IMR-90 (cell line): ENCODE measurements at regions not wholly inside any gene's neighbourhood (a gene's known extent, or its start where the extent isn't known, plus 50 kb on each side); places are given as distances from the start of the nearest gene placed in this dataset.

Experiments used
- ATAC-seq: fragments of 200-7000 bp; cut with Tn5 transposase; 2 replicates; pipeline ENCODE4 v1.9.1; 2020; ENCODE audit warnings: low read depth, mild to moderate bottlenecking, moderate library complexity
- BruUV-seq: library from RNA; stranded (reverse); fragments of 400-500 nt; replicated peaks from 2 replicates; lab custom pipeline; 2021; lab: Mats Ljungman, UMichigan
- CTCF ChIA-PET: fragments of 300-600 bp; formaldehyde crosslinking; extraction: SDS; loops from one replicate; lab custom pipeline; 2021; ENCODE audit warnings: antibody characterized with exemption; lab: Yijun Ruan, JAX
- POLR2A ChIA-PET: fragments of 300-600 bp; sonication (Branson Sonifier 250); formaldehyde crosslinking; loops from one replicate; lab custom pipeline; 2022; ENCODE audit warnings: antibody characterized with exemption; ENCODE audit not compliant: unreplicated experiment; lab: Charles Lee
- DNase-seq: peaks from one replicate; pipeline ENCODE4 v3.0.0; 2013
- H2AFZ ChIP-seq: replicated peaks from 2 replicates; pipeline ENCODE3; 2013; ENCODE audit warnings: low read length, mild to moderate bottlenecking; ENCODE audit not compliant: poor library complexity
- H2AK5ac ChIP-seq: 2 replicates; pipeline ENCODE4 v1.6.1; 2013; ENCODE audit warnings: low read depth, low read length, inconsistent platforms
- H2AK9ac ChIP-seq: replicated peaks from 2 replicates; pipeline ENCODE3; 2013; ENCODE audit warnings: mild to moderate bottlenecking, low read depth, low read length, moderate library complexity; ENCODE audit not compliant: poor library complexity
- H2BK120ac ChIP-seq: 2 replicates; pipeline ENCODE4 v1.6.1; 2013; ENCODE audit warnings: low read depth, low read length, inconsistent platforms
- H2BK15ac ChIP-seq: 3 replicates; pipeline ENCODE4 v1.6.1; 2013; ENCODE audit warnings: low read depth, low read length, inconsistent platforms
- H2BK20ac ChIP-seq: 2 replicates; pipeline ENCODE4 v1.6.1; 2013; ENCODE audit warnings: low read depth, mild to moderate bottlenecking, inconsistent platforms, low read length, moderate library complexity
- H2BK5ac ChIP-seq: 2 replicates; pipeline ENCODE4 v1.6.1; 2013; ENCODE audit warnings: mild to moderate bottlenecking, low read depth, low read length, inconsistent platforms; ENCODE audit not compliant: poor library complexity, severe bottlenecking
- H3K14ac ChIP-seq: replicated peaks from 2 replicates; pipeline ENCODE4 v1.6.1; 2013; ENCODE audit warnings: low read depth, low read length, inconsistent platforms
- H3K18ac ChIP-seq: 2 replicates; pipeline ENCODE4 v1.6.1; 2013; ENCODE audit warnings: low read depth, low read length, control low read depth
- H3K23ac ChIP-seq: 2 replicates; pipeline ENCODE4 v1.6.1; 2013; ENCODE audit warnings: low read depth, low read length, inconsistent platforms
- H3K27ac ChIP-seq: 2 replicates; pipeline ENCODE4 v1.5.1; 2013; ENCODE audit warnings: mild to moderate bottlenecking, control low read depth, low read length; ENCODE audit not compliant: insufficient read depth
- H3K27me3 ChIP-seq: 2 replicates; pipeline ENCODE4 v1.6.1; 2013; ENCODE audit warnings: low read length; ENCODE audit not compliant: control insufficient read depth, insufficient read depth
- H3K36me3 ChIP-seq: 2 replicates; pipeline ENCODE4 v1.6.1; 2013; ENCODE audit warnings: low read length, mixed read lengths; ENCODE audit not compliant: control insufficient read depth, insufficient read depth
- H3K4ac ChIP-seq: 2 replicates; pipeline ENCODE4 v1.6.1; 2013; ENCODE audit warnings: low read depth, low read length, inconsistent platforms
- H3K4me1 ChIP-seq: 2 replicates; pipeline ENCODE4 v1.6.1; 2013; ENCODE audit warnings: low read length, mixed read lengths; ENCODE audit not compliant: control insufficient read depth, insufficient read depth
- H3K4me2 ChIP-seq: 2 replicates; pipeline ENCODE4 v1.6.1; 2013; ENCODE audit warnings: low read depth, mild to moderate bottlenecking, control low read depth, low read length, moderate library complexity
- H3K4me3 ChIP-seq: 2 replicates; pipeline ENCODE4 v1.5.1; 2013; ENCODE audit warnings: low read depth, mild to moderate bottlenecking, control low read depth, low read length, moderate library complexity; ENCODE audit not compliant: insufficient read depth
- H3K56ac ChIP-seq: 2 replicates; pipeline ENCODE4 v1.6.1; 2013; ENCODE audit warnings: low read length, inconsistent platforms; ENCODE audit not compliant: insufficient read depth; ENCODE audit errors: extremely low read depth
- H3K79me1 ChIP-seq, 2 experiments: 2 replicates each; pipeline ENCODE4 v1.6.1; 2013; ENCODE audit warnings: low read length in 2 of 2, inconsistent platforms in 1 of 2, low read depth in 1 of 2
- H3K9ac ChIP-seq: 2 replicates; pipeline ENCODE4 v1.6.1; 2013; ENCODE audit warnings: low read depth, low read length, control low read depth
- H3K9me1 ChIP-seq: 2 replicates; pipeline ENCODE4 v1.6.1; 2013; ENCODE audit warnings: low read length, inconsistent platforms; ENCODE audit not compliant: insufficient read depth
- H3K9me3 ChIP-seq: 2 replicates; pipeline ENCODE4 v1.6.1; 2013; ENCODE audit warnings: low read length; ENCODE audit not compliant: control insufficient read depth, insufficient read depth
- H4K20me1 ChIP-seq: 2 replicates; pipeline ENCODE4 v1.6.1; 2013; ENCODE audit warnings: low read length, inconsistent platforms; ENCODE audit not compliant: insufficient read depth
- H4K5ac ChIP-seq: 2 replicates; pipeline ENCODE4 v1.6.1; 2013; ENCODE audit warnings: mild to moderate bottlenecking, low read depth, low read length, control low read depth
- H4K8ac ChIP-seq, 2 experiments: 2 replicates each; pipeline ENCODE4 v1.6.1; 2013; ENCODE audit warnings: low read depth in 2 of 2, low read length in 2 of 2, control low read depth in 1 of 2, inconsistent platforms in 1 of 2
- H4K91ac ChIP-seq: 2 replicates; pipeline ENCODE4 v1.6.1; 2013; ENCODE audit warnings: low read depth, low read length, inconsistent platforms; ENCODE audit not compliant: insufficient read depth
- BHLHE40 ChIP-seq: fragments of 150-350 bp; IDR thresholded peaks from 2 replicates; pipeline ENCODE4 v1.6.1; 2016; ENCODE audit warnings: mild to moderate bottlenecking, low read depth, low read length
- CEBPB ChIP-seq: IDR thresholded peaks from 2 replicates; pipeline ENCODE4 v1.6.1; 2012; ENCODE audit warnings: low read depth, low read length, improper control_type of control experiment
- CHD1 ChIP-seq: IDR thresholded peaks from 2 replicates; pipeline ENCODE4 v1.6.1; 2012; ENCODE audit warnings: low read depth, low read length, improper control_type of control experiment
- CTCF ChIP-seq: conservative IDR thresholded peaks from 2 replicates; pipeline ENCODE4 v1.5.1; 2012; ENCODE audit warnings: mild to moderate bottlenecking, low read depth, low read length, improper control_type of control experiment
- ELK1 ChIP-seq: fragments of 150-350 bp; IDR thresholded peaks from 2 replicates; pipeline ENCODE4 v1.6.1; 2016; ENCODE audit warnings: low read depth, mild to moderate bottlenecking, low read length, moderate library complexity, borderline replicate concordance
- FOS ChIP-seq: fragments of 150-350 bp; IDR thresholded peaks from 2 replicates; pipeline ENCODE4 v1.6.1; 2016; ENCODE audit warnings: low read depth, low read length
- MAFK ChIP-seq: IDR thresholded peaks from 2 replicates; pipeline ENCODE4 v1.6.1; 2012; ENCODE audit warnings: low read depth, low read length, improper control_type of control experiment
- MAZ ChIP-seq: IDR thresholded peaks from 2 replicates; pipeline ENCODE4 v1.6.1; 2012; ENCODE audit warnings: low read depth, mild to moderate bottlenecking, low read length, improper control_type of control experiment, moderate library complexity, borderline replicate concordance
- MXI1 ChIP-seq: IDR thresholded peaks from 2 replicates; pipeline ENCODE4 v1.6.1; 2012; ENCODE audit warnings: low read depth, mild to moderate bottlenecking, low read length, moderate library complexity, borderline replicate concordance
- NFE2L2 ChIP-seq: fragments of 150-350 bp; IDR thresholded peaks from 2 replicates; pipeline ENCODE4 v1.6.1; 2016; ENCODE audit warnings: low read depth, mild to moderate bottlenecking, low read length
- POLR2A ChIP-seq: IDR thresholded peaks from 2 replicates; pipeline ENCODE4 v1.6.1; 2012; ENCODE audit warnings: mild to moderate bottlenecking, low read depth, low read length
- RAD21 ChIP-seq: IDR thresholded peaks from 2 replicates; pipeline ENCODE4 v1.6.1; 2012; ENCODE audit warnings: low read length, improper control_type of control experiment
- RCOR1 ChIP-seq: IDR thresholded peaks from 2 replicates; pipeline ENCODE4 v1.6.1; 2012; ENCODE audit warnings: mild to moderate bottlenecking, low read length, improper control_type of control experiment; ENCODE audit not compliant: insufficient replicate concordance
- RFX5 ChIP-seq: IDR thresholded peaks from 2 replicates; pipeline ENCODE4 v1.8.0; 2012; ENCODE audit warnings: low read depth, mild to moderate bottlenecking, low read length, moderate library complexity
- SMC3 ChIP-seq: fragments of 150-350 bp; IDR thresholded peaks from 2 replicates; pipeline ENCODE4 v1.6.1; 2016; ENCODE audit warnings: low read depth, mild to moderate bottlenecking, antibody characterized with exemption, low read length, moderate library complexity
- USF2 ChIP-seq: fragments of 150-350 bp; IDR thresholded peaks from 2 replicates; pipeline ENCODE4 v1.6.1; 2017; ENCODE audit warnings: mild to moderate bottlenecking, antibody characterized with exemption, low read length, low read depth
- WGBS, 2 experiments: methylation state at CpG; one replicate each; pipeline versions ENCODE4 v1.1.5 to v1.1.7; 2013; ENCODE audit warnings: missing lambda C conversion rate in 2 of 2; ENCODE audit not compliant: insufficient read length in 1 of 2; ENCODE audit errors: extremely low coverage in 2 of 2; 5-methylcytosine and 5-hydroxymethylcytosine counted together
- dilution Hi-C: fragments of 300-500 bp; cut with HindIII; formaldehyde crosslinking; loops from one replicate; pipeline ENCODE4 v1.14.3; 2018; ENCODE audit warnings: low sequenced_read_pairs; ENCODE audit not compliant: unreplicated experiment
- in situ Hi-C: fragments of 300-500 bp; cut with MboI; formaldehyde crosslinking; loops from 3 replicates; pipeline ENCODE4 v1.14.3; 2019; ENCODE audit warnings: low sequenced_read_pairs, inconsistent platforms, mixed read lengths
- intact Hi-C: fragments of 100-400 bp; cut with micrococcal nuclease; formaldehyde crosslinking; loops from 2 replicates; pipeline ENCODE4 v1.10.0; 2022

- Histone ChIP-seq H4K5ac (no peak overlapping the region), H2BK120ac (no peak overlapping the region), H3K4ac (no peak overlapping the region), H3K18ac (no peak overlapping the region), H3K4me3 (no peak overlapping the region), H3K4me2 (no peak overlapping the region), H3K27me3 (no peaks in the 10 kb centered on the region), H2AK5ac (no peak overlapping the region), H4K20me1 (no peaks in the 10 kb centered on the region), H3K56ac (no peak overlapping the region), H2BK5ac (no peak overlapping the region), H3K9ac (no peak overlapping the region), H3K9me3 (no peaks in the 10 kb centered on the region; the same call in 1 of the 2 replicates), H3K14ac (no peak overlapping the region), H2AK9ac (no peak overlapping the region), H3K4me1 (no peaks in the 10 kb centered on the region), H3K79me1 (no peaks in the 10 kb centered on the region), H2AFZ (no peak overlapping the region), H3K23ac (no peak overlapping the region), H3K9me1 (no peaks in the 10 kb centered on the region), H4K91ac (no peak overlapping the region), H2BK20ac (no peak overlapping the region), H2BK15ac (no peak overlapping the region), H4K8ac (no peak overlapping the region), H3K36me3 (no peaks in the 10 kb centered on the region), H3K27ac (no peak overlapping the region)
- CTCF ChIA-PET, result no interaction called here
- TF ChIP-seq RFX5, result no peak
- no peak for TF ChIP-seq NFE2L2
- TF ChIP-seq MXI1, result no peak
- no peak for TF ChIP-seq ELK1
- no peak for TF ChIP-seq RAD21
- TF ChIP-seq RCOR1, result no peak
- no peak for TF ChIP-seq MAFK
- TF ChIP-seq FOS, result no peak
- TF ChIP-seq CEBPB, result no peak
- TF ChIP-seq MAZ, result no peak
- TF ChIP-seq POLR2A, result no peak
- TF ChIP-seq USF2, result no peak
- no peak for TF ChIP-seq BHLHE40
- no peak for TF ChIP-seq SMC3
- TF ChIP-seq CTCF, result no peak
- TF ChIP-seq CHD1, result no peak
- BruUV-seq, result no TSS peak
- ATAC-seq, result no peak
- WGBS, 2 experiments, result no CpG with 5 or more reads among the region's 2 CpGs
- intact Hi-C loops (no loop called here), in situ Hi-C loops (no loop called here), dilution Hi-C loops (no loop called here)
- DNase-seq, result no peak
- POLR2A ChIA-PET, result no interaction called here
These were observed 1172.3 kb downstream of the HACE1 start for GRCh38 chr6:103687430-103687829.
